Smooth muscle cell (in vitro differentiated cells): ENCODE measurements at regions not wholly inside any gene's neighbourhood (a gene's known extent, or its start where the extent isn't known, plus 50 kb on each side); places are given as distances from the start of the nearest gene placed in this dataset.

ENCODE experiments used
- DNase-seq: peaks from one replicate; lab custom pipeline; 2025; ENCODE audit not compliant: unreplicated experiment; lab: John Stamatoyannopoulos, UW
- H2AFZ ChIP-seq: fragments of 200-600 bp; sonication (generic); 2 replicates; pipeline ENCODE4 v1.6.0; 2016; ENCODE audit warnings: antibody characterized with exemption, low read depth, mild to moderate bottlenecking
- H3F3A ChIP-seq: fragments of 200-600 bp; sonication (generic); 2 replicates; pipeline ENCODE4 v1.6.0; 2017; ENCODE audit warnings: antibody characterized with exemption, low read depth
- H3K27ac ChIP-seq: fragments of 200-600 bp; sonication (generic); 2 replicates; pipeline ENCODE4 v1.5.1; 2016; ENCODE audit warnings: low read depth, mild to moderate bottlenecking
- H3K27me3 ChIP-seq: fragments of 200-600 bp; sonication (generic); 2 replicates; pipeline ENCODE4 v1.6.1; 2016; ENCODE audit warnings: low read depth, mild to moderate bottlenecking
- H3K36me3 ChIP-seq: fragments of 200-600 bp; sonication (generic); 2 replicates; pipeline ENCODE4 v1.5.1; 2016; ENCODE audit warnings: low read depth
- H3K4me1 ChIP-seq: fragments of 200-600 bp; sonication (generic); 2 replicates; pipeline ENCODE4 v1.5.1; 2016; ENCODE audit warnings: low read depth
- H3K4me2 ChIP-seq: fragments of 200-600 bp; sonication (generic); 2 replicates; pipeline ENCODE4 v1.6.0; 2016; ENCODE audit warnings: mild to moderate bottlenecking
- H3K4me3 ChIP-seq: fragments of 200-600 bp; sonication (generic); 2 replicates; pipeline ENCODE4 v1.5.1; 2016; ENCODE audit warnings: mild to moderate bottlenecking
- H3K79me2 ChIP-seq: fragments of 200-600 bp; sonication (generic); 2 replicates; pipeline ENCODE4 v1.6.0; 2016; ENCODE audit warnings: low read depth, mild to moderate bottlenecking
- H3K9ac ChIP-seq: fragments of 200-600 bp; sonication (generic); 2 replicates; pipeline ENCODE4 v1.6.0; 2016; ENCODE audit warnings: low read depth
- H3K9me3 ChIP-seq: fragments of 200-600 bp; sonication (generic); replicated peaks from 2 replicates; pipeline ENCODE4 v1.5.1; 2016; ENCODE audit warnings: low read depth
- H4K20me1 ChIP-seq: fragments of 200-600 bp; sonication (generic); 2 replicates; pipeline ENCODE4 v1.6.0; 2016; ENCODE audit warnings: low read depth
- CTCF ChIP-seq: fragments of 200-600 bp; sonication (generic); IDR thresholded peaks from 2 replicates; pipeline ENCODE4 v1.5.1; 2017; ENCODE audit warnings: borderline replicate concordance, mild to moderate bottlenecking, antibody characterized with exemption; ENCODE audit not compliant: insufficient read depth, poor library complexity, severe bottlenecking
- WGBS: methylation state at CpG from one replicate; pipeline ENCODE4 v1.1.7; 2016; ENCODE audit warnings: low lambda C conversion rate; 5-methylcytosine and 5-hydroxymethylcytosine counted together

- Histone ChIP-seq H3K27me3 (no peaks in the 10 kb centered on the region), H2AFZ (no peak overlapping the region), H3K79me2 (no peaks in the 10 kb centered on the region), H3K27ac (no peak overlapping the region), H3K4me3 (no peak overlapping the region), H3K4me1 (no peaks in the 10 kb centered on the region), H3K9ac (no peak overlapping the region), H3K4me2 (no peak overlapping the region), H3F3A (no peaks in the 10 kb centered on the region), H3K36me3 (no peaks in the 10 kb centered on the region), H3K9me3 (no peaks in the 10 kb centered on the region), H4K20me1 (no peaks in the 10 kb centered on the region)
- DNase-seq = no peak
- WGBS = 100% methylated on average over 1 of the region's 1 CpG
- TF ChIP-seq CTCF = no peak
Observed at GRCh38 chr9:82091100-82091499, 102.5 kb downstream of the SPATA31D1 start.

GRCh38 chr9:82091610-82092009 lies 103.0 kb downstream of the SPATA31D1 start:
- WGBS = 93% methylated on average over 2 of the region's 2 CpGs

GRCh38 chr9:82101475-82101874 lies 112.9 kb downstream of the SPATA31D1 start:
- no peak for DNase-seq
- Histone ChIP-seq H3K9ac (no peak overlapping the region), H3K79me2 (no peaks in the 10 kb centered on the region), H3K27me3 (no peaks in the 10 kb centered on the region), H3K4me2 (no peak overlapping the region), H4K20me1 (no peaks in the 10 kb centered on the region), H3K4me1 (no peaks in the 10 kb centered on the region), H3K27ac (no peak overlapping the region), H3F3A (no peaks in the 10 kb centered on the region), H3K4me3 (no peak overlapping the region), H3K9me3 (peaks cover 7% of the 10 kb centered on the region), H2AFZ (no peak overlapping the region), H3K36me3 (no peaks in the 10 kb centered on the region)
- no peak for TF ChIP-seq CTCF
- WGBS = 97% methylated on average over 1 of the region's 1 CpG

More at GRCh38 chr9:82091610-82092009, 103.0 kb downstream of the SPATA31D1 start:
- Histone ChIP-seq H3K4me3 (no peak overlapping the region), H3K27me3 (no peaks in the 10 kb centered on the region), H2AFZ (no peak overlapping the region), H3K36me3 (no peaks in the 10 kb centered on the region), H3F3A (no peaks in the 10 kb centered on the region), H3K9ac (no peak overlapping the region), H3K79me2 (no peaks in the 10 kb centered on the region), H3K9me3 (no peaks in the 10 kb centered on the region), H4K20me1 (no peaks in the 10 kb centered on the region), H3K4me1 (no peaks in the 10 kb centered on the region), H3K4me2 (no peak overlapping the region), H3K27ac (no peak overlapping the region)
- TF ChIP-seq CTCF = no peak
- DNase-seq = no peak

- Histone ChIP-seq H3K4me1 (peaks cover 5% of the 10 kb centered on the region), H3K27ac (no peak overlapping the region), H3K9me3 (no peaks in the 10 kb centered on the region), H3K27me3 (no peaks in the 10 kb centered on the region), H2AFZ (no peak overlapping the region), H3K9ac (no peak overlapping the region), H3K4me3 (no peak overlapping the region), H3F3A (no peaks in the 10 kb centered on the region), H3K79me2 (no peaks in the 10 kb centered on the region), H4K20me1 (no peaks in the 10 kb centered on the region), H3K4me2 (no peak overlapping the region), H3K36me3 (no peaks in the 10 kb centered on the region)
- DNase-seq = no peak
- TF ChIP-seq CTCF = no peak
- WGBS = 94% methylated on average over 1 of the region's 1 CpG
Observed at GRCh38 chr9:82104252-82104651, 115.7 kb downstream of the SPATA31D1 start.
